Endothelial cell of umbilical vein (primary cell): ENCODE measurements at regions not wholly inside any gene's neighbourhood (a gene's known extent, or its start where the extent isn't known, plus 50 kb on each side); places are given as distances from the start of the nearest gene placed in this dataset.

Source experiments
- BruUV-seq: library from RNA; stranded (reverse); fragments of 400-500 nt; replicated peaks from 2 replicates; lab custom pipeline; 2021; lab: Mats Ljungman, UMichigan
- CTCF ChIA-PET: fragments of 300-600, 350-600 bp; sonication (Branson Sonifier 250); formaldehyde crosslinking; loops from one replicate; lab custom pipeline; 2021; ENCODE audit warnings: antibody characterized with exemption, inconsistent platforms; lab: Charles Lee
- POLR2A ChIA-PET: fragments of 300-600, 350-600 bp; sonication (Branson Sonifier 250); formaldehyde crosslinking; loops from one replicate; lab custom pipeline; 2021; ENCODE audit warnings: antibody characterized with exemption, inconsistent platforms; lab: Charles Lee
- DNase-seq: peaks from one replicate; pipeline ENCODE4 v3.0.0-alpha.2; 2011; ENCODE audit warnings: low read depth, low spot score
- FAIRE-seq: peaks from 2 replicates; lab custom pipeline; 2011; peaks lifted over from hg19 to GRCh38; lab: Jason Lieb, UNC
- H2AFZ ChIP-seq: 2 replicates; pipeline ENCODE4 v1.6.0; 2012; ENCODE audit warnings: low read depth, low read length, control low read depth, inconsistent platforms
- H3K27ac ChIP-seq: 2 replicates; pipeline ENCODE4 v1.5.1; 2011; ENCODE audit warnings: low read depth, mild to moderate bottlenecking, control low read depth, low read length, moderate library complexity; ENCODE audit not compliant: insufficient read depth
- H3K27me3 ChIP-seq, 2 experiments: 2 replicates each; pipeline versions ENCODE4 v1.6.0 to v1.6.1; 2011; ENCODE audit warnings: low read length in 2 of 2, mixed read lengths in 1 of 2; ENCODE audit not compliant: control insufficient read depth in 2 of 2, insufficient read depth in 2 of 2
- H3K36me3 ChIP-seq, 2 experiments: 2 replicates in 1 of 2; 3 replicates in 1 of 2; pipeline ENCODE4 v1.5.1; 2011; ENCODE audit warnings: low read length in 2 of 2, mild to moderate bottlenecking in 1 of 2, moderate library complexity in 1 of 2; ENCODE audit not compliant: control insufficient read depth in 2 of 2, insufficient read depth in 2 of 2; ENCODE audit errors: extremely low read depth in 1 of 2
- H3K4me1 ChIP-seq: 3 replicates; pipeline ENCODE4 v1.5.1; 2011; ENCODE audit warnings: mild to moderate bottlenecking, low read length; ENCODE audit not compliant: control insufficient read depth, insufficient read depth; ENCODE audit errors: extremely low read depth
- H3K4me2 ChIP-seq: 2 replicates; pipeline ENCODE4 v1.6.1; 2011; ENCODE audit warnings: low read length, control low read depth, mixed read lengths; ENCODE audit not compliant: insufficient read depth
- H3K4me3 ChIP-seq, 3 experiments: fragments of 200-600 bp in 1 of 3; sonication (generic), shearing (Covaris generic) in 1 of 3; replicated peaks in 1 of 3; 2 replicates each; pipeline ENCODE4 v1.5.1; 2011 to 2016; ENCODE audit warnings: control low read depth in 3 of 3, low read length in 3 of 3, mild to moderate bottlenecking in 2 of 3, inconsistent platforms in 1 of 3, low read depth in 1 of 3, moderate library complexity in 1 of 3; ENCODE audit not compliant: insufficient read depth in 1 of 3
- H3K79me2 ChIP-seq: 2 replicates; pipeline ENCODE4 v1.6.0; 2012; ENCODE audit warnings: low read length, inconsistent platforms; ENCODE audit not compliant: control insufficient read depth, insufficient read depth
- H3K9ac ChIP-seq: replicated peaks from 2 replicates; pipeline ENCODE3; 2011; ENCODE audit warnings: low read length, control low read depth; ENCODE audit not compliant: insufficient read depth; ENCODE audit errors: extremely low read depth
- H3K9me1 ChIP-seq: replicated peaks from 3 replicates; pipeline ENCODE4 v1.6.0; 2011; ENCODE audit warnings: mild to moderate bottlenecking, low read length; ENCODE audit not compliant: control insufficient read depth, insufficient read depth; ENCODE audit errors: extremely low read depth
- H3K9me3 ChIP-seq: replicated peaks from 2 replicates; pipeline ENCODE4 v1.5.1; 2012; ENCODE audit warnings: low read length, inconsistent platforms; ENCODE audit not compliant: control insufficient read depth, insufficient read depth
- H4K20me1 ChIP-seq: replicated peaks from 2 replicates; pipeline ENCODE3; 2011; ENCODE audit warnings: mild to moderate bottlenecking, low read length; ENCODE audit not compliant: control insufficient read depth, insufficient read depth; ENCODE audit errors: extremely low read depth
- EZH2 ChIP-seq: IDR thresholded peaks from 2 replicates; pipeline ENCODE4 v1.6.1; 2012; ENCODE audit warnings: borderline replicate concordance, low read depth, mild to moderate bottlenecking, moderate library complexity, low read length, inconsistent platforms; ENCODE audit not compliant: severe bottlenecking
- FOS ChIP-seq: IDR thresholded peaks from 2 replicates; pipeline ENCODE4 v1.6.1; 2011; ENCODE audit warnings: mild to moderate bottlenecking, low read length, moderate library complexity, borderline replicate concordance; ENCODE audit not compliant: insufficient read depth
- GATA2 ChIP-seq: IDR thresholded peaks from 2 replicates; pipeline ENCODE4 v1.7.0; 2011; ENCODE audit warnings: low read depth, mild to moderate bottlenecking, moderate library complexity, mixed read lengths, low read length; ENCODE audit not compliant: insufficient read length, insufficient read depth
- JUN ChIP-seq: IDR thresholded peaks from 2 replicates; pipeline ENCODE4 v1.6.1; 2011; ENCODE audit warnings: borderline replicate concordance, low read depth; ENCODE audit not compliant: insufficient read length, insufficient read depth
- MYC ChIP-seq: IDR thresholded peaks from one replicate; pipeline ENCODE4 v1.6.1; 2011; ENCODE audit warnings: mild to moderate bottlenecking, low read depth, low read length
- POLR2A ChIP-seq: IDR thresholded peaks from 2 replicates; pipeline ENCODE4 v1.6.1; 2012; ENCODE audit warnings: low read depth, mild to moderate bottlenecking, control low read depth, low read length
- POLR2AphosphoS5 ChIP-seq: IDR thresholded peaks from 2 replicates; pipeline ENCODE4 v1.6.1; 2012; ENCODE audit warnings: low read depth, mild to moderate bottlenecking, control low read depth, low read length, moderate library complexity; ENCODE audit not compliant: insufficient read depth
- dilution Hi-C: fragments of 300-500 bp; cut with MboI; formaldehyde crosslinking; loops from one replicate; pipeline ENCODE4 v1.15.0; 2019; ENCODE audit warnings: low sequenced_read_pairs; ENCODE audit not compliant: extremely low pct_ligation_motif_present
- intact Hi-C: fragments of 100-400 bp; cut with micrococcal nuclease; formaldehyde crosslinking; loops from one replicate; pipeline ENCODE4 v1.10.0; 2022
- TF ChIP-seq, protein P1 (sequence below), 2 donors: IDR thresholded peaks; 1 replicate in 1 of 2; 2 replicates in 1 of 2; pipeline ENCODE4 v1.5.1; 2011; ENCODE audit warnings: low read length in 2 of 2, mild to moderate bottlenecking in 2 of 2, moderate library complexity in 2 of 2, control low read depth in 1 of 2, inconsistent platforms in 1 of 2, low read depth in 1 of 2; ENCODE audit not compliant: insufficient read depth in 1 of 2; ENCODE audit errors: extremely low read depth in 1 of 2
- TF ChIP-seq, protein P2 (sequence below): IDR thresholded peaks from 2 replicates; pipeline ENCODE4 v1.6.1; 2011; ENCODE audit not compliant: insufficient read depth, insufficient read length

GRCh38 chr3:18144571-18144970, 280.6 kb downstream of the SATB1 start:
- CTCF ChIA-PET = no interaction called here
- intact Hi-C loops = no loop called here
- no TSS peak for BruUV-seq

More at GRCh38 chr3:18144571-18144970, 280.6 kb downstream of the SATB1 start:
- no peak overlapping the region for H3K4me2 ChIP-seq
- POLR2A ChIA-PET = no interaction called here
- no peaks in the 10 kb centered on the region for H3K27me3 ChIP-seq
- H3K4me3 ChIP-seq = no peak overlapping the region
- TF ChIP-seq, protein P1, sequence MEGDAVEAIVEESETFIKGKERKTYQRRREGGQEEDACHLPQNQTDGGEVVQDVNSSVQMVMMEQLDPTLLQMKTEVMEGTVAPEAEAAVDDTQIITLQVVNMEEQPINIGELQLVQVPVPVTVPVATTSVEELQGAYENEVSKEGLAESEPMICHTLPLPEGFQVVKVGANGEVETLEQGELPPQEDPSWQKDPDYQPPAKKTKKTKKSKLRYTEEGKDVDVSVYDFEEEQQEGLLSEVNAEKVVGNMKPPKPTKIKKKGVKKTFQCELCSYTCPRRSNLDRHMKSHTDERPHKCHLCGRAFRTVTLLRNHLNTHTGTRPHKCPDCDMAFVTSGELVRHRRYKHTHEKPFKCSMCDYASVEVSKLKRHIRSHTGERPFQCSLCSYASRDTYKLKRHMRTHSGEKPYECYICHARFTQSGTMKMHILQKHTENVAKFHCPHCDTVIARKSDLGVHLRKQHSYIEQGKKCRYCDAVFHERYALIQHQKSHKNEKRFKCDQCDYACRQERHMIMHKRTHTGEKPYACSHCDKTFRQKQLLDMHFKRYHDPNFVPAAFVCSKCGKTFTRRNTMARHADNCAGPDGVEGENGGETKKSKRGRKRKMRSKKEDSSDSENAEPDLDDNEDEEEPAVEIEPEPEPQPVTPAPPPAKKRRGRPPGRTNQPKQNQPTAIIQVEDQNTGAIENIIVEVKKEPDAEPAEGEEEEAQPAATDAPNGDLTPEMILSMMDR (IDR thresholded peaks at IDR 0.05; ENCODE audit: extremely low read depth in 1 of 2, insufficient read depth in 1 of 2, low read depth in 1 of 2, low read length in 2 of 2) = no peak
- no peak for TF ChIP-seq POLR2AphosphoS5
- no peak for TF ChIP-seq POLR2A
- TF ChIP-seq JUN = no peak
- TF ChIP-seq FOS = no peak
- TF ChIP-seq, protein P2, sequence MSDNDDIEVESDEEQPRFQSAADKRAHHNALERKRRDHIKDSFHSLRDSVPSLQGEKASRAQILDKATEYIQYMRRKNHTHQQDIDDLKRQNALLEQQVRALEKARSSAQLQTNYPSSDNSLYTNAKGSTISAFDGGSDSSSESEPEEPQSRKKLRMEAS = no peak
- no peak for TF ChIP-seq MYC
- TF ChIP-seq EZH2 = no peak
- TF ChIP-seq GATA2 = no peak
- no peaks in the 10 kb centered on the region for H3K36me3 ChIP-seq
- H3K9me3 ChIP-seq = peaks cover 5% of the 10 kb centered on the region
- H3K79me2 ChIP-seq = no peaks in the 10 kb centered on the region
- no peaks in the 10 kb centered on the region for H4K20me1 ChIP-seq
- FAIRE-seq = no peak
- dilution Hi-C loops = no loop called here
- no peak overlapping the region for H3K27ac ChIP-seq
- no peaks in the 10 kb centered on the region for H3K9me1 ChIP-seq
- H3K4me1 ChIP-seq = no peaks in the 10 kb centered on the region
- H3K9ac ChIP-seq = no peak overlapping the region
- no peak for DNase-seq
- H2AFZ ChIP-seq = no peak overlapping the region
